WERI-Rb-1 (cell line): ENCODE measurements at regions not wholly inside any gene's neighbourhood (a gene's known extent, or its start where the extent isn't known, plus 50 kb on each side); places are given as distances from the start of the nearest gene placed in this dataset.
A peak's percentile ranks its signal among the peaks of the same experiment; 100 is the strongest.
"Not testable (repeated sequence)": the region's sequence is repeated elsewhere in the genome, so short reads cannot be mapped to it uniquely, and the experiment has no call there.

Source experiments
- DNase-seq: peaks from one replicate; pipeline ENCODE4 v3.0.0-alpha.2; 2020
- H3K27ac ChIP-seq: fragments of 250-450 bp; sonication (Bioruptor Pico); 2 replicates; pipeline ENCODE4 v1.5.1; 2020; ENCODE audit warnings: mild to moderate bottlenecking, moderate library complexity
- H3K27me3 ChIP-seq: fragments of 250-450 bp; sonication (Bioruptor Pico); 2 replicates; pipeline ENCODE4 v1.5.1; 2021; ENCODE audit warnings: mild to moderate bottlenecking, low read depth, moderate library complexity; ENCODE audit not compliant: insufficient read depth, severe bottlenecking
- H3K36me3 ChIP-seq: fragments of 250-450 bp; sonication (Bioruptor Pico); 2 replicates; pipeline ENCODE4 v1.5.1; 2020; ENCODE audit warnings: mild to moderate bottlenecking, moderate library complexity
- H3K4me3 ChIP-seq: 2 replicates; pipeline ENCODE4 v1.5.1; 2011; ENCODE audit warnings: low read depth, mild to moderate bottlenecking, control low read depth, low read length
- H3K9me3 ChIP-seq: fragments of 250-450 bp; sonication (Bioruptor Pico); 2 replicates; pipeline ENCODE4 v1.5.1; 2021; ENCODE audit warnings: mild to moderate bottlenecking, moderate library complexity; ENCODE audit not compliant: severe bottlenecking
- CTCF ChIP-seq: IDR thresholded peaks from 2 replicates; pipeline ENCODE4 v1.5.1; 2011; ENCODE audit warnings: low read depth, mild to moderate bottlenecking, control low read depth, inconsistent platforms, low read length

- Histone ChIP-seq H3K9me3 (no peaks in the 10 kb centered on the region), H3K4me3 (no peak overlapping the region), H3K27ac (no peak overlapping the region), H3K36me3 (no peaks in the 10 kb centered on the region), H3K27me3 (peaks cover 13% of the 10 kb centered on the region)
- no peak for DNase-seq
- no peak for TF ChIP-seq CTCF
Observed at GRCh38 chr11:13567551-13567950, 71.8 kb upstream of the PTH start.

GRCh38 chr11:13561860-13562259, 66.1 kb upstream of the PTH start:
- no peak overlapping the region for H3K4me3 ChIP-seq
- H3K36me3 ChIP-seq, result no peaks in the 10 kb centered on the region
- DNase-seq, result no peak
- no peaks in the 10 kb centered on the region for H3K9me3 ChIP-seq
- H3K27ac ChIP-seq, result no peak overlapping the region
- TF ChIP-seq CTCF, result no peak
- H3K27me3 ChIP-seq, result no peaks in the 10 kb centered on the region

- not testable (repeated sequence) for H3K4me3 ChIP-seq, H3K36me3 ChIP-seq, H3K27me3 ChIP-seq, H3K27ac ChIP-seq, H3K9me3 ChIP-seq
- peak; percentile 10 for DNase-seq
Observed at GRCh38 chr11:13560341-13560740, 64.5 kb upstream of the PTH start.

- TF ChIP-seq CTCF, result no peak
- H3K4me3 ChIP-seq, result no peak overlapping the region
- H3K9me3 ChIP-seq, result no peaks in the 10 kb centered on the region
- no peak for DNase-seq
- no peak overlapping the region for H3K27ac ChIP-seq
- no peaks in the 10 kb centered on the region for H3K36me3 ChIP-seq
- H3K27me3 ChIP-seq, result peaks cover 18% of the 10 kb centered on the region
Observed at GRCh38 chr11:13552784-13553183, 57.0 kb upstream of the PTH start.

- no peak for DNase-seq
- Histone ChIP-seq H3K9me3 (no peaks in the 10 kb centered on the region), H3K27me3 (peaks cover 18% of the 10 kb centered on the region), H3K27ac (no peak overlapping the region), H3K4me3 (no peak overlapping the region), H3K36me3 (no peaks in the 10 kb centered on the region)
- TF ChIP-seq CTCF, result no peak
Observed at GRCh38 chr11:13551834-13552233, 56.0 kb upstream of the PTH start.

GRCh38 chr11:13550761-13551160, 55.0 kb upstream of the PTH start:
- no peaks in the 10 kb centered on the region for H3K36me3 ChIP-seq
- peaks cover 18% of the 10 kb centered on the region for H3K27me3 ChIP-seq
- H3K9me3 ChIP-seq, result peaks cover 7% of the 10 kb centered on the region
- no peak overlapping the region for H3K27ac ChIP-seq
- H3K4me3 ChIP-seq, result no peak overlapping the region
- no peak for TF ChIP-seq CTCF
- DNase-seq, result no peak

- not testable (repeated sequence) for H3K4me3 ChIP-seq, H3K27ac ChIP-seq, H3K36me3 ChIP-seq, DNase-seq, H3K9me3 ChIP-seq
- peaks cover 15% of the 10 kb centered on the region for H3K27me3 ChIP-seq
Observed at GRCh38 chr11:13546092-13546491, 50.3 kb upstream of the PTH start.
